AG04450 (cell line): ENCODE measurements at regions not wholly inside any gene's neighbourhood (a gene's known extent, or its start where the extent isn't known, plus 50 kb on each side); places are given as distances from the start of the nearest gene placed in this dataset.

Source experiments
- CTCF ChIA-PET: fragments of 300-600, 350-600 bp; formaldehyde crosslinking; extraction: SDS; loops from one replicate; lab custom pipeline; 2022; ENCODE audit warnings: antibody characterized with exemption, inconsistent platforms; lab: Charles Lee
- POLR2A ChIA-PET: fragments of 350-600 bp; formaldehyde crosslinking; extraction: SDS; loops from one replicate; lab custom pipeline; 2021; ENCODE audit warnings: antibody characterized with exemption, inconsistent platforms; lab: Yijun Ruan, JAX
- DNase-seq: peaks from one replicate; pipeline ENCODE4 v3.0.0-alpha.2; 2011; ENCODE audit warnings: low read depth, low spot score
- H3K27ac ChIP-seq: one replicate; pipeline ENCODE4 v1.5.1; 2012; ENCODE audit warnings: low read depth, low read length, control low read depth
- H3K27me3 ChIP-seq: one replicate; pipeline ENCODE4 v1.6.0; 2012; ENCODE audit warnings: low read length; ENCODE audit not compliant: control insufficient read depth, insufficient read depth
- H3K4me3 ChIP-seq: 2 replicates; pipeline ENCODE4 v1.5.1; 2011; ENCODE audit warnings: mild to moderate bottlenecking, low read depth, low read length, control low read depth
- H3K9me3 ChIP-seq: 2 replicates; pipeline ENCODE4 v1.5.1; 2012; ENCODE audit warnings: low read length; ENCODE audit not compliant: control insufficient read depth, insufficient read depth
- TF ChIP-seq, protein P1 (sequence below): IDR thresholded peaks from 2 replicates; pipeline ENCODE4 v1.5.1; 2011; ENCODE audit warnings: low read depth, low read length, control low read depth, inconsistent platforms

GRCh38 chr1:80909172-80909784 lies 891.5 kb upstream of the ADGRL2 start:
- no peak for DNase-seq
- CTCF ChIA-PET = no interaction called here
- no peak overlapping the region for H3K27ac ChIP-seq
- H3K4me3 ChIP-seq = no peak overlapping the region
- no peaks in the 10 kb centered on the region for H3K9me3 ChIP-seq
- no peaks in the 10 kb centered on the region for H3K27me3 ChIP-seq
- TF ChIP-seq, protein P1, sequence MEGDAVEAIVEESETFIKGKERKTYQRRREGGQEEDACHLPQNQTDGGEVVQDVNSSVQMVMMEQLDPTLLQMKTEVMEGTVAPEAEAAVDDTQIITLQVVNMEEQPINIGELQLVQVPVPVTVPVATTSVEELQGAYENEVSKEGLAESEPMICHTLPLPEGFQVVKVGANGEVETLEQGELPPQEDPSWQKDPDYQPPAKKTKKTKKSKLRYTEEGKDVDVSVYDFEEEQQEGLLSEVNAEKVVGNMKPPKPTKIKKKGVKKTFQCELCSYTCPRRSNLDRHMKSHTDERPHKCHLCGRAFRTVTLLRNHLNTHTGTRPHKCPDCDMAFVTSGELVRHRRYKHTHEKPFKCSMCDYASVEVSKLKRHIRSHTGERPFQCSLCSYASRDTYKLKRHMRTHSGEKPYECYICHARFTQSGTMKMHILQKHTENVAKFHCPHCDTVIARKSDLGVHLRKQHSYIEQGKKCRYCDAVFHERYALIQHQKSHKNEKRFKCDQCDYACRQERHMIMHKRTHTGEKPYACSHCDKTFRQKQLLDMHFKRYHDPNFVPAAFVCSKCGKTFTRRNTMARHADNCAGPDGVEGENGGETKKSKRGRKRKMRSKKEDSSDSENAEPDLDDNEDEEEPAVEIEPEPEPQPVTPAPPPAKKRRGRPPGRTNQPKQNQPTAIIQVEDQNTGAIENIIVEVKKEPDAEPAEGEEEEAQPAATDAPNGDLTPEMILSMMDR = no peak
- POLR2A ChIA-PET = interaction anchor here (0.6 kb wide), 1 partner anchor 69 kb away, joined by 5 read pairs; no protein-coding TSS in a partner anchor

DNA sequence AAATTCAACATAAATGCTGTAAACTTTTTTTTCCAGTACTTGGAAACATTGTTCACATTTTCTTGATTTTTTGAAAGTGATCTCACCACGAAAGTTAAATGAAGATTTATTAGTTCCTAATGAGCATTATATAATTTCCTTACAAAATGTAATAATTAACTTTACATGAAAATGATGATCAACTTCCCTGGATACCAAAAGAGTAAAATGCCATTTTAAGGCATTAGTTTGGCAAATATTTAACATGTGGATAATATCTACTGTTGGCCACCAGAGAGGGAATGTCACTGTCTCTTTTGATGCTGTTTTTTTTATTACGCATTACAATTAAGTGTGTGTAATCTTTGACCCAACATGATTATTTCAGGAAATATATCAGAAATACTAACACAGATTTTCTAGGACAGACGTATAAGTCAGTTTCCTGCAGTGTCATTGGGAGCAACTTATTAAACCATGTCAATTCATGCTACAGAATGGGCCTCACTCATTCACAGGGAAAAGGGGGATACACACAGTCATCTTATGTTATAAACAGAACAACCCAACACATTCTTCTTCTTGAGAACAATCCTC lies 903.9 kb upstream of the ADGRL2 start:
- ChIA-PET CTCF (no interaction called here), POLR2A (no interaction called here)
- no peaks in the 10 kb centered on the region for H3K27me3 ChIP-seq

GRCh38 chr1:80894921-80895320 lies 905.8 kb upstream of the ADGRL2 start:
- CTCF ChIA-PET = no interaction called here

More for the DNA sequence above, 903.9 kb upstream of the ADGRL2 start:
- TF ChIP-seq, protein P1 = no peak
- Histone ChIP-seq H3K4me3 (no peak overlapping the region), H3K9me3 (no peaks in the 10 kb centered on the region), H3K27ac (no peak overlapping the region)
- no peak for DNase-seq

GRCh38 chr1:80893115-80893514 lies 907.6 kb upstream of the ADGRL2 start:
- ChIA-PET CTCF (no interaction called here), POLR2A (no interaction called here)

More at GRCh38 chr1:80894921-80895320, 905.8 kb upstream of the ADGRL2 start:
- Histone ChIP-seq H3K9me3 (no peaks in the 10 kb centered on the region), H3K27me3 (no peaks in the 10 kb centered on the region), H3K27ac (no peak overlapping the region), H3K4me3 (no peak overlapping the region)
- POLR2A ChIA-PET = no interaction called here
- TF ChIP-seq, protein P1 = no peak
- DNase-seq = no peak

DNA sequence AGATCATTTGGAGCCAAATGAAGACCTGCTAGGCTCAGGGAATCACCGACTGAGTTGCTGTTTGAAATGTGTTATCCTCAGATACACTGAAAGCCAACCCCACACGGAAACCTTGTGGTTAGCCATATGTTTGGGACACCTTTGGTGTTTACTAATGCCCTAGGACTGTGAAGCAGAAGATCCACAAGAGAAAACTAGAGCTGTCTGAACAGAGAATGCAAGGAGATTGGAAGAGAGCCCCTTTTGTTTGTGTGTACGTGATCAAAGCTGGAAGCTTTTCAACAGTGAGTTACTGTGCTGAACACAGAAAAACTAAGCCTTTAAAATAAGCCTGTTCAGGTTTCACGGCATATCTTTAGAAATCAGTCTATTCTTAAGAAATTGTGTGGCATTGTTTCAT lies 908.2 kb upstream of the ADGRL2 start:
- TF ChIP-seq, protein P1 = no peak
- ChIA-PET POLR2A (interaction anchor here (0.6 kb wide), 1 partner anchor 118 kb away, joined by 3 read pairs; no protein-coding TSS in a partner anchor), CTCF (interaction anchor here (0.6 kb wide), 1 partner anchor 15 kb away, joined by 3 read pairs; no protein-coding TSS in a partner anchor)
- no peaks in the 10 kb centered on the region for H3K9me3 ChIP-seq
- H3K4me3 ChIP-seq = no peak overlapping the region
- no peak overlapping the region for H3K27ac ChIP-seq
- DNase-seq = no peak
- no peaks in the 10 kb centered on the region for H3K27me3 ChIP-seq

More at GRCh38 chr1:80893115-80893514, 907.6 kb upstream of the ADGRL2 start:
- Histone ChIP-seq H3K9me3 (no peaks in the 10 kb centered on the region), H3K27me3 (no peaks in the 10 kb centered on the region), H3K27ac (no peak overlapping the region), H3K4me3 (no peak overlapping the region)
- DNase-seq = no peak
- TF ChIP-seq, protein P1 = no peak
